NCI-H526 (cell line): ENCODE measurements at regions not wholly inside any gene's neighbourhood (a gene's known extent, or its start where the extent isn't known, plus 50 kb on each side); places are given as distances from the start of the nearest gene placed in this dataset.

Source experiments
- DNase-seq, 2 experiments: peaks; one replicate each; lab custom pipeline; 2025; lab: John Stamatoyannopoulos, UW

- peak; percentile 1 to 23 for DNase-seq
Measured at GRCh38 chr14:28482251-28483040, 284.1 kb upstream of the FOXG1 start.

DNA sequence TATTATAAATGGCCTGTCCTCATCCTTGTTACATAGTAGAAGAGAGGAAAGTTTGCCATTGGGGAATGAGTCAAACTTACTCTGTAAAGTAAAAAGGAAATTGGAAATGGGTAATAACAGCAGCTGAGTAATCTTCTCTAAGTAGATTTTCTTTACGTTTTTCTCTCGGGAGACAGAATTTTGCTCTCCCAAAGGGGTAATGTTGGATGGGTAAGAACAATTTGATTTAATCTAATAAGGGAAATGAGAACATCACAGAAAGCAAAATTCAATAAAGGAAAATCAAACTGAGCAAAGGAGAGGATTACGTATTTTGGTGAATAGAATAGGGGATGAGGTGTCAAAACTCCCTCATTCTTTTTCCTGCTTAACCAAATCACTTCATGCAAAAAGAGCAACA, 283.1 kb upstream of the FOXG1 start:
- no peak for DNase-seq

GRCh38 chr14:28488684-28489083, 277.9 kb upstream of the FOXG1 start:
- DNase-seq: no peak

DNA sequence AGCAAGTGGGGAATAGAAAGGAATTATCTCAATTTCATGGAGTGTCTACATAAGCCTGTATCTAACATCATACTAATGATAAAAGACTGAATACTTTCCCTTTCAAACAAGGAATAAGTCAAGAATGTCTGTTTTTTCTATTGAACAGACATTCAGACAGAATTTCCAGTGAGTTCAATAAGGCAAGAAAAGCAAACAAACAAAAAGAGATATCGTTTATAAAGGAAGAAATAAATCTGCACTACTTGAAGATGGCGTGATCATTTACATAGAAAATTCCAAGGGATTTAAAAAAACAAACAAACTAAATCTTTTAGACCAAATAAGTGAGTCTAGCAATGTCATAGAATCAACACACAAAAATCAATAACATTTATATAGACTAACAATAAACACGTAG, 273.1 kb upstream of the FOXG1 start:
- DNase-seq: no peak

DNA sequence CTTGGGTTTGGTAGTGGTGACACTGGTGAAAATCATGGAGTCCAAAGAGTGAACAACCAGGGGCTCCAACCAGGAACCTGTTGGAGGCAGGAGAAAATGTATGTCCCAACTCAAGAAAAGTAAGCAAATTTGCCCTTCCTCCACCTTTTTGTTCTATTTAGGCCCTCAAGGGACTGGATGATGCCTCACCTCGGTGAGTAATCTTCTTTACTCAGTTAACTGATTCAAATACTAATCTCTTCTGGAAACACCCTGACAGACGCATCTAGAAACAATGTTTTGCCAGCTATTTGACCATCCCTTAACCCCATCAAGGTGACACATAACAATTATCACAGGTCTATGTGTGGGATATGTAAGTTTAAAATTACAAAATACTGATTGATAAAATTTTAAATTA, 272.4 kb upstream of the FOXG1 start:
- DNase-seq: no peak

- DNase-seq: no peak
Measured at GRCh38 chr14:28496364-28496763, 270.2 kb upstream of the FOXG1 start.

DNA sequence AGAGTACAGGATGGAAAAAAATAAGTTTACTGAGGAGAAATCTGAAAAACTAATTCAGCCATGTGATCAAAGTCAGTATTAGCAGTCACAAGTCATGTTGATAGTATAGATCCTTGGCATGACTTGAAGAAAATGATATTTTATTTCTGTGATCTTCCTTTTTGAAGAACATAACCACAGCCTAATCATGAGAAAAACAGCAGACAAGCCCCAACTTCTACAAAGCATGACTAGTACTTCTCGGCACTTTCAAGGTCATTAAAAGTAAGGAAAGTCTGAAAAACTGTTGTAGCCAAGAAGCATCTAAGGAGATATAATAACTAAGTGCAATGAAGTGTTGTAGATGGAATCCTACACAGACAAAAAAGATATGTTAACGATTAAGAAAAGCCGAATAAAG, 264.1 kb upstream of the FOXG1 start:
- no peak for DNase-seq

DNA sequence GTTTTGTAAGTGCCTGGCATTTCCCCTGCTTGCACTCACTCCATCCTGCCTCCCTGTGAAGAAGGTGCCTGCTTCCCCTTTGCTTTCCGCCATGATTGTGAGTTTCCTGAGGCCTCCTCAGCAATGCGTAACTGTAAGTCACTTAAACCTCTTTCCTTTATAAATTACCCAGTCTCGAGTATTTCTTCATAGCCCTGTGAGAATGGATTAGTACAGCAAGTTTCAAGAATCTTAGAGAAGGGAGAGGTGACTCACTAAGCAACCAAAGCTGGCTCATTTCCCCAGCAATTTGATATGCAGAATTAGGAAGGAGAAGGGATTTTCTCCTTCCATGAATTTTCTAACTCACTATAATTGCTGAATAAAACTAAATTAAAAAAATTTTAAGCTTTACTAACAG, 251.0 kb upstream of the FOXG1 start:
- no peak for DNase-seq

GRCh38 chr14:28536889-28537288, 229.7 kb upstream of the FOXG1 start:
- no peak for DNase-seq

GRCh38 chr14:28542040-28542439, 224.5 kb upstream of the FOXG1 start:
- DNase-seq: no peak

GRCh38 chr14:28565345-28565744, 201.2 kb upstream of the FOXG1 start:
- DNase-seq: no peak

GRCh38 chr14:28570391-28570790, 196.2 kb upstream of the FOXG1 start:
- DNase-seq: no peak

GRCh38 chr14:28571636-28572035, 195.0 kb upstream of the FOXG1 start:
- no peak for DNase-seq

- no peak for DNase-seq
Measured at GRCh38 chr14:28576523-28576922, 190.1 kb upstream of the FOXG1 start.

GRCh38 chr14:28577187-28577586, 189.4 kb upstream of the FOXG1 start:
- no peak for DNase-seq

GRCh38 chr14:28577711-28578131, 188.9 kb upstream of the FOXG1 start:
- no peak for DNase-seq

GRCh38 chr14:28584951-28585350, 181.6 kb upstream of the FOXG1 start:
- DNase-seq: no peak

- no peak for DNase-seq
Measured at GRCh38 chr14:28589792-28590191, 176.8 kb upstream of the FOXG1 start.

- DNase-seq: no peak
Measured at GRCh38 chr14:28596391-28596790, 170.2 kb upstream of the FOXG1 start.

DNA sequence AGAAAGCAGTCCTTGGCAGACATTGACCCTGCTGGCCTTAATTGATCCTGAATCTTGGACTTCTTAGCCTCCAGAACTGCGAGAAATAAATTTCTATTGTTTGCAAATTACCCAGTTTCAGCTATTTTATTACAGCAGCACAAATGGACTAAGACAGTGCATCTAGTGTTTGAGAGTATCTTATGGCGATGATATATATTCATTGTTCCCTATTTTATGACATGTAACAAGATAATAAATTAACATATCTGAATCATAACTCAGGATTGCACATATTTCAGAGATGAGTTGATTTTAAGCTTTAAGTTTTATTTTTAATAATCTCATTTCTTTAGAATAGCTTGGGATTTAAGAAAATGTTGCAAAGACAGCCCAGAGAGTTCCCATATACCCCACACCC, 167.4 kb upstream of the FOXG1 start:
- no peak for DNase-seq

- no peak for DNase-seq
Measured at GRCh38 chr14:28599605-28600004, 167.0 kb upstream of the FOXG1 start.

- no peak for DNase-seq
Measured at GRCh38 chr14:28603606-28604005, 163.0 kb upstream of the FOXG1 start.

DNA sequence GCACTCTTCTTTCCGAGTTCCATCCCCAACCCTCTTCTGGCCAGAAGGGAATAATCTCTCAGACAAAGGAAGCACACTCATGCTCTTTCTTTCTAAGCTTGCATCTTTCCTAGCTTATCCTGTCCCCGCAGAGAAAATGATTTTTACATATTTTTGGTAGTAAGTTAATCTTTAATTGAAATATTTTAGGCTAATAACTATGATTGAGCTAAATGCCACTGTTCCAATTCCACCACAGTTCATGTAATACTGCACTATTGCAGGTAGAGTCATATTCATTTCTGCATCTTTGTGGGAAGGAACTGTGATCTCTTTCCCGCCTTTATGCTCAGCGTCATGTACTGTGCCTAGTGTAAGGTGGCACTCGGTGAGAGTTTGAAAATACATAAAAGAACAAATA, 158.9 kb upstream of the FOXG1 start:
- DNase-seq: no peak

- no peak for DNase-seq
Measured at GRCh38 chr14:28608443-28608842, 158.1 kb upstream of the FOXG1 start.
